Thyroid gland (tissue), 4 donors: ENCODE measurements at regions not wholly inside any gene's neighbourhood (a gene's known extent, or its start where the extent isn't known, plus 50 kb on each side); places are given as distances from the start of the nearest gene placed in this dataset.
"Not testable (repeated sequence)": the region's sequence is repeated elsewhere in the genome, so short reads cannot be mapped to it uniquely, and the experiment has no call there.

ENCODE experiments used
- POLR2A ChIP-seq, 2 donors: fragments of 450-650 bp; IDR thresholded peaks; one replicate each; pipeline ENCODE4 v1.6.1; 2017; ENCODE audit warnings: antibody characterized with exemption in 2 of 2, mild to moderate bottlenecking in 2 of 2, moderate library complexity in 1 of 2
- TF ChIP-seq, protein P1 (sequence below), 6 experiments: fragments of 200-600 bp in 3 of 6; fragments of 450-650 bp in 3 of 6; sonication (generic) in 3 of 6; IDR thresholded peaks; one replicate each; pipeline ENCODE4 v1.5.1; 2016 to 2019; ENCODE audit warnings: antibody characterized with exemption in 6 of 6, mild to moderate bottlenecking in 2 of 6, inconsistent platforms in 1 of 6, moderate library complexity in 1 of 6

DNA sequence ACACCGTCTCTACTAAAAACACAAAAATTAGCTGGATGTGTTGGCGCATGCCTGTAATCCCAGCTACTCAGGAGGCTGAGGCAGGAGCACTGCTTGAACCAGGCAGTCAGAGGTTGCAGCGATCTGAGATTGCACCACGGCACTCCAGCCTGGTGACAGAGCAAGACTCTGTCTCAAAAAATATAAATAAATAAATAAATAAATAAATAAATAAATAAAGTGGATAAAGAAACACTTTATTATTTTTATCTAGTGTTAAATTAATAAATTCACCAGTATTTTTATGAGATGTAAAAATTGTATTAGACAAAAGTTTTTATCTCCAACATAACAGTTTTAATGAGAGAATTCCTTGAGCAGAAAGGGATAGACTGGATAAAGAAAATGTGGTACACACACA, 839.3 kb downstream of the DIAPH3 start:
- TF ChIP-seq POLR2A (IDR thresholded peaks at IDR 0.05): not testable (repeated sequence)
- TF ChIP-seq, protein P1, sequence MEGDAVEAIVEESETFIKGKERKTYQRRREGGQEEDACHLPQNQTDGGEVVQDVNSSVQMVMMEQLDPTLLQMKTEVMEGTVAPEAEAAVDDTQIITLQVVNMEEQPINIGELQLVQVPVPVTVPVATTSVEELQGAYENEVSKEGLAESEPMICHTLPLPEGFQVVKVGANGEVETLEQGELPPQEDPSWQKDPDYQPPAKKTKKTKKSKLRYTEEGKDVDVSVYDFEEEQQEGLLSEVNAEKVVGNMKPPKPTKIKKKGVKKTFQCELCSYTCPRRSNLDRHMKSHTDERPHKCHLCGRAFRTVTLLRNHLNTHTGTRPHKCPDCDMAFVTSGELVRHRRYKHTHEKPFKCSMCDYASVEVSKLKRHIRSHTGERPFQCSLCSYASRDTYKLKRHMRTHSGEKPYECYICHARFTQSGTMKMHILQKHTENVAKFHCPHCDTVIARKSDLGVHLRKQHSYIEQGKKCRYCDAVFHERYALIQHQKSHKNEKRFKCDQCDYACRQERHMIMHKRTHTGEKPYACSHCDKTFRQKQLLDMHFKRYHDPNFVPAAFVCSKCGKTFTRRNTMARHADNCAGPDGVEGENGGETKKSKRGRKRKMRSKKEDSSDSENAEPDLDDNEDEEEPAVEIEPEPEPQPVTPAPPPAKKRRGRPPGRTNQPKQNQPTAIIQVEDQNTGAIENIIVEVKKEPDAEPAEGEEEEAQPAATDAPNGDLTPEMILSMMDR (IDR thresholded peaks at IDR 0.05): not testable (repeated sequence)
